GM19455 (cell line): ENCODE measurements at regions not wholly inside any gene's neighbourhood (a gene's known extent, or its start where the extent isn't known, plus 50 kb on each side); places are given as distances from the start of the nearest gene placed in this dataset.

Experiments
- ATAC-seq: cut with Tn5 transposase; IDR thresholded peaks from one replicate; pipeline ENCODE4 v1.9.1; 2021; ENCODE audit not compliant: unreplicated experiment

DNA sequence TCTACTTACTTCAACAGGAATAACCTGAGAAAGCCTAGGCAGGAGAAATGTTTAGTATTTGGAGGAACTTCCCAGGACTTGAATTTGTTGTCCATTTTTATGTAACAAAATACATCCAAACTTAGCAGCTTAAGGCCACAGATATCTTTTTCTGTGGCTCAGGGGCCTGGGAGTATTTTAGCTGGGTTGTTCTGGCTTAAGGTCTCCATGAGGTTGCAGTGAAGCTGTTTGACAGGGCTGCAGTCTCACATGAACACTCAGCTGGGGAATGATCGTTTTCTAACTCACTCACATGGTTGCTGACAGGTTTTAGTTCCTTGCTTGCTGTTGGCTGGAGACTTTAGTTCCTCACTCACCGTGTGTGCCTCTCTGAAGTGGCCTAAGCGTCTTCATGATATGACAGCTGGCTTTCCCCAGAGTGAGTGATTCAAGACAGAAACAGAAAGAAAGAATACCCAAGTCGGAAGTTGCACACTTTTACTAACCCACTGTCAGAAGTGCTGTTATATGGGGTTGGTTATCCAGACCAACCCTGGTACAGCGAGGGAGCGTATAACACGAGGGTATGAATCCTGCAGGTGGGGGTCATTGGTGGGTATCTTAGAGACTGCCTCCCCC lies 229.7 kb upstream of the TBL1XR1 start:
- ATAC-seq = peak; percentile 99

DNA sequence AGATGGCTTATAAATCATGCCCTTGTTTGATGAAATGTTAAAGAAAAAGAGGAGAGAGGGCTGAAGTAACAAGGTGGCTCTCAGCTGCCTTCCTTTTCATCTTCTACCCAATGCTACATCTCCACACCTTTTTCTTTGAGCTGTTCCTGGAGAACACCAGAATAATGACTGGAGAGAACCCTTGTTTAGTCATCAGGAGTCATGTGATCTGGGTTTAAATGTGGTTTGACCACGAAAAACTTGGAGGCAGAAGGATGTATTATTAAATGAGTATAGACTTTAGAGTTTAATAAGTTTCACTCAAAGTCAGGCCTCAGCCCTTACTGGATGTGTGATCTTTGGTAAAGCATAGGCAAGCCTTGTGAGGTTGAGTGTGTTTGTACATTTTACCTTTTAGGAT lies 230.3 kb upstream of the TBL1XR1 start:
- peak; percentile 10 for ATAC-seq

DNA sequence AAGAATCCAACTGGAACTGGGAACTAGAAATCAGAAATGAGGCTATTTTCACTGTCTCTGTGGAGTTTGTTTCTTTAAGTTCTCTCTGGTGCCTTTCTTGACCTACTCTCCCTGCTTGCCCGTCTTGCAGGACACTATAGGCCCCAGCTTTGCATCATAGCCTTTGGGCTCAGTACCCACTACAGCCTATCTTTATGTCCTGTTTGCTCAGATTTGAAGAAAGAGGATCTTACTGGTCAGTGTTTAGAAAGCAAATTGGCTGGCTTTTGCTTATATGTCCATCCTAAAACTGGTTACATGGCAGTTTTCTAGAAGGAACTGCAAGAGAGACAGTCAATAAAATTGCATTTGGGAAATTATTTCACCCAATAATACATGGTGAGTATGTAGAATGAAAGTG lies 231.8 kb upstream of the TBL1XR1 start:
- no peak for ATAC-seq

- no peak for ATAC-seq
Observed at GRCh38 chr3:177429771-177430170, 232.5 kb upstream of the TBL1XR1 start.

DNA sequence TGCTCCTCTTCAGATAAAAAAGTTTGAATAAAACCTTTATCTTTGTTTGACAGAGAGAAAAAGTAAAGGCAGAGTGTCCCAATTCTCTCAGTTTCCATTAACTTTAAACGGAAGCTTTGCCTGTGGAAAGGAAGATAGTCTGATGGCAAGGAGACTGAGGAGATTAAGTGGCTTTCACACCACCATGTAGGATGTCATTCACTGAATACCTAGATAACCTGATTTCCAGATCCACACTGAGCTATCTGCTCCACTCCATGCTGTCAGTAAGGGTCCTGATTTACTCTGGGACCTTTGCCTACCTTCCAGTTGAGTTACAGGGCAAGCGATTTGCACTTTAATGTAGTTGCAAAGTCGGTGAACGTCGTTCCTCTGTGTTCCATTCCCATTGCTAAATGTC lies 233.4 kb upstream of the TBL1XR1 start:
- ATAC-seq = no peak

DNA sequence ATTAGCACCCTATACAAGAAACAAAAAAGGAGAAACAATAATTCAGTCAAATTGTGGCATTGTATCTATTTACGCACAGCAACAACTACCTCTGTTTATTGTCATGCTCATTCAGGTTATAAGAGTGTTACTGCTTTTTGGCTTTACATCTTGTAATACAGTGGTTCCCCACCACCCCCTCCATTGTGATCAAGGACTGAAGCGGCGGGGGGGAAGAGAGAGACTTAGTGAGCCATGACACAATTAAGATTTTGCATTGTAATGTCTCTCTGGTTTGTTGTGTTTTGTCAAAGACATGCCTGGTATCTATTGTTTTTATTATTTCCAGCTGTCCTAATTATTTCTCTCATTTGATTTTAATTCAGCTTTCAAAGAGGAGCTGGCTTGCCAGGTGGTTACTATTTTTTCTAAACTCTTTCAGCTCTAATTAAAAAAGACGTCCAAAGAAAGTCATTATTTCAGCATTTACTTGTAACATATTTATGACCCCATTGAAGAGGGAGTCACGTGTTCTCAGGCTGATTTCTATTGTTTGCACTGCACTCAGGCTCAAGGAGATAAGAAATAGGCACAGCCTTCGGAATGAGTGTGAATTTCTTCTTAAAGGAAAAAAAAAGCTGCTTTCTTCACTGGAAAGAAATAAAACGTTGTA lies 234.4 kb upstream of the TBL1XR1 start:
- no peak for ATAC-seq

DNA sequence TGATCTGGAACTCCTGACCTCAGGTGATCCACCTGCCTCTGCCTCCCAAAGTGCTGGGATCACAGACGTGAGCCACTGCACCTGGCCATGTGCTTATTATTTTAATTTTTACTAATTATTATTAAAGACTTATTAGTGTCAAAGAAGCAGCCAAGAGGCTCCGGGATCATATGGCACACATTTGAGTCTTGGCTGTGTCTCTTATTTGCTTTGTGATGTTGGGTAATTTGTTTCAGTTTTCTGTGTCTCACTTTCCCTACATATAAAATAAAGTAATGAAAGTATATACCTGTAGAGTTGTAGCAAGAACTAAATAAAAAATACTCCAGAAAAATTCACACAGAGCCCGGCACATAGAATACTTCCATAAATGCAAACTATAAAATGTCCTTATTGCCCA lies 238.0 kb upstream of the TBL1XR1 start:
- ATAC-seq = no peak

- ATAC-seq = no peak
Observed at GRCh38 chr3:177437513-177438337, 240.4 kb upstream of the TBL1XR1 start.

- no peak for ATAC-seq
Observed at GRCh38 chr3:177438596-177439220, 241.4 kb upstream of the TBL1XR1 start.

DNA sequence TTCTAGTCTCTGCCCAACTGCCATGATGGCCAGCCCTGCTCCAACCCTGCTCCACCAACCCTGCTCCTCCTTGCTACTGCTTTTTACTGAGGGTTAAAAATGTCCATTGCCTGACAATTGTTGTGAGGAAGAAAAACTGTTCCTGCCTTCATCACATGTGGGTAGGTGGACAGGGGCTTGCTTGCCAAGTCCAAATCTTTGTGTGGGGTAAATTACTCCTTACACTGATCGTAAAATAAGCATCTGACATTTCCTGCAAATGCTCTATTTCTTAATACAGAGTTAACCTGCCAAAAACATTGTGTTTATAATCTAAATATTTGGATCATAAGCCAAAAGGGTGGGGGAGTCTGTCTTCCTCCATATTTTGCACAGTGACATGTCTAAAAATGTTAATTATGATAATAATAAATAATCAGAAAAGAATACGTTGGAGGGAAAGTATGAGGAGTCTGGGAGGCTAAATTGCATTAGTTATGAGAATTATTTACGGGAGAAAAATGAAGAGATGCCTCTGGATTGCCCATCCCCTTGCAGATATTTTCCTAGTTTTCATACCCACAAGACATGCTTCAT lies 242.5 kb upstream of the TBL1XR1 start:
- no peak for ATAC-seq

DNA sequence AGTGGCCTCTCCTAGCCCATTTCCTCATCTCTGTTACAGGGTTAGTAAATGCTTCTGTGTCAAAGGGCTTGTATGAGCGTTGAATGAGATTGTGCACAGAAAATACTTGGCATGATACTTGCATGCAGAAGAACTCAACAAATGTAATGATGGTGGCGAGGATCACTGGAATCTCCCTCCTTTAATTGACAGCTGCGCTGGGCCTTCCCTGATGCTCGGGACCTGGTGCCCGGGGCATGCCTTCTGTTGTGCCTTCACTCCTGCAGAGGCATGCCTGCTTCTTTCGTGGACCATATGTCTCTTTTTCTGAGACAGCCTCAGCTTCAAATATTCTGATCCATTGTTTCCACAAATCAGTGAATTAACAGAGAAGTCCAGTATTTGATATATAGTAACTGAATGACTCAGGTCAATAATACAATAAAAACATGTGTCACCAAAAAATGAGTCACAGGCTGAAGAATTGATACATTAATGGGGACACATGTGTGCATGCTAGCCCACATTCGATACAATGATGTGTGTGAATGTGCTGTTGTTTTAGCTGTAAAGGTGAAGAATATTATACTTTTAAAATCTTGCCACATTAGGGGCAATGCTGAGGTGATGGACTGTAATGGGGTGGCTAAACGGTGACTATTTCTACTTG lies 243.3 kb upstream of the TBL1XR1 start:
- ATAC-seq = no peak

GRCh38 chr3:177441276-177441812 lies 244.1 kb upstream of the TBL1XR1 start:
- no peak for ATAC-seq

- peak; percentile 98 for ATAC-seq
Observed at GRCh38 chr3:177441813-177442646, 244.7 kb upstream of the TBL1XR1 start.

- no peak for ATAC-seq
Observed at GRCh38 chr3:177443469-177443868, 246.2 kb upstream of the TBL1XR1 start.

DNA sequence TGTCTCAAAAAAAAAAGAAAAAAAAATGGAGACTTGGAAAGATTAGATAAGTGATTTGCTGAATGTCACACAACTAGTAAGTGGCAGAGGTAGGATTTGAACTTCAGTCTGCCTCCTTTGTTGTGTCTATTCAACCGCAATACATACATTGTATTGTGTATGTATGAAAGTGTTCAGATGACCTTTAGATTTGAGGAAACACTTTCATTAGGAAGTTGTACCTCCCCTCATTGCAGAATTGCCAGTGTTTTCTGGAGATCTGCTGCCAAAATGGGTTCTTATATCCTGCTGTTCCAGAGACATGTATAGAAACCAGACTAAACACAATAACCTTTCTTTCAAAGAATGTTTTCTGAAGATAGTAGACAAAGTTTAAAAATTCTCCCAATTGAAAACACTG lies 247.4 kb upstream of the TBL1XR1 start:
- no peak for ATAC-seq

GRCh38 chr3:177445549-177445948 lies 248.3 kb upstream of the TBL1XR1 start:
- ATAC-seq = no peak

- ATAC-seq = no peak
Observed at GRCh38 chr3:177446165-177446601, 248.9 kb upstream of the TBL1XR1 start.

DNA sequence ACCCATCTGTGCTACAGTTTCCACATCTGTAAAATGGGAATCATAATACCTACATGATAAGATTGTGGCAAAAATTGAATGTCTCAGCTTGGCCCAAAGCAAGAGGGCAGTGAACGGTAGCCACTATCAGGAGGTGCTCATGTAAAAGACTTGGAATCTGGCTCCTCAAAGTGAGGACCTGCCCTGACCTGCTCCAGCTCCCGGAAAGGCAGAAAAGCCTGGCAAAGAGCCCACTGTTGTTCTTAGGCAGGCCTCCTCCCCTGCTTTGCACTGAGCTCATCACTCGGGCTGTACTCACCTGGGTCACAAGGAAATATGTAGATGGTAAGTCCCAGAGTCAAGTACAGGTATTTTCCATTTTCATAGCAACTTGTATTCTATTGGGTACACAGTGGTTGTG lies 250.7 kb upstream of the TBL1XR1 start:
- no peak for ATAC-seq

DNA sequence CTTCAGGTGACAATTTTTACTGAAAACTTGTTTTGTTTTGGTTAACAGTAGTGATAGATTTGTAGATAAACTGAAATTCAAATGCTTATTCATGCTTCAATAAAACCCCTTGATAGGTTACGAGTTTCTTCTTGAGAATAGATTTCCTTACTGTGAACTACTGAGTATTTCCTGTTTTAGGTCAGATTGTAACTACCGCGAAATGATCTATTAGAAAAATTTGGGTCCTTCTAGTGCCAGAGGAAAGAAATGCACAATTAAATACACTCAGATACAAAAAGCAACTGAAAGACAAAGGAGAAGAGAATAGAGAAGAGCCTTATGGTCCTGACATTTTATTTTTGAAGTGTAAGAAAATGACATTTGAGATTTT lies 251.7 kb upstream of the TBL1XR1 start:
- ATAC-seq = peak; percentile 26
